ENCODE measurements at regions not wholly inside any gene's neighbourhood (a gene's known extent, or its start where the extent isn't known, plus 50 kb on each side); places are given as distances from the start of the nearest gene placed in this dataset.

DNA sequence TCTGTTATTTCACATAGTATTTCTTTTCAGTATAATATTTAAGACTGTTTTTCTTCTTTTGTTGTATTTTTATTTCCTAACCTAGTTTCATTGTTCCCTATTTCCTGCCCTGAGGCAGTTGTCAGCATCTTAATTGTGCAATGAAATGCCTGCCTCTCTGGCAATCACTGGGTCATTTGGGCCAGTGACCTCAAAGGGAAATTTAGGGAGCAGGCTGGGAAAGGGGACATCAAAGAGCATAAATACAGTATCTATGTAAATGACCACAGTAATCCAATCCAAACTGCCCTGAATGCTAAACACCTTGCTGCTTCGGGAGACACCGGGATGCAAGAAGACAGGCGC, 147.8 kb downstream of the TLR5 start:
- no peaks in the 10 kb centered on the region for H3K9me3 ChIP-seq
- no peak for DNase-seq
- TF ChIP-seq POLR2A (IDR thresholded peaks at IDR 0.05): no peak
- ATAC-seq: no peak
- no peak overlapping the region for H3K4me3 ChIP-seq
- H3K27me3 ChIP-seq: no peaks in the 10 kb centered on the region
- H3K4me1 ChIP-seq: no peaks in the 10 kb centered on the region
- intact Hi-C loops (cut with DNase I; ENCODE audit: low total_unique reads) (no loop called here), in situ Hi-C loops (cut with MboI; ENCODE audit: low sequenced_read_pairs in 4 of 4) (no loop called here)
- H3K27ac ChIP-seq: no peak overlapping the region
- H3K36me3 ChIP-seq: peaks cover 0 to 4% of the 10 kb centered on the region in 2 donors

DNA sequence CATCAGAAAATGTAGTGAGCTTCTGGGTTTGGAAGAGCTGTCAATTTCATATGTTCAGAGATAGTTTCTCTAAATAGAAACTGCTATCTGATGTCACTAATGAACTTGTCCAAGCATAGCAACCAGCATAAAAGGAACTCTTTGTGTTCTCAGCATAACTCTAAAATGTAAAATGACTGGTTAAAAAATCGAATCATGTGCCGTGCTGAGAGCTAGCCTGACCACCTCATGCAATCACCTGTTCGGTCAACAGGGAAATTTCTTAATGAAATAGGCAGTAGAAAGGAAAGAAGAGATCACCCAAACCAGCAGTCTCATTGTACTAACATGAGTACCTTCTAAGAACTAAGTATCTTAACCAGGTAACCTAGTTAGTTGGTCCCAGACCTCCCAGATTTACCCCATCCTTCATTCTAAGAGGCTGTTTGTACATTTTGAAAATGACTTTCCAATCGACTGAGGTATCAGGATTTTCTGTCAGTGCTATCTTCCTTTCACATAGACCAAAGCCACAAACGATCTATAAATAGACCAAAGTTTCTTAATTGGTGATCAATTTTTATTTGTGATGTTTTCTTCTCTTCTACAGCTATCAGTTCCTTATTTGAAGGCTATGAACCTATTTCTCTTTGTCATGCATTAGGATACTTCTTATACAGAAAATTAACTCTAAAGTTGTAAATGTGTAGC, 147.3 kb downstream of the TLR5 start:
- H3K27me3 ChIP-seq: no peaks in the 10 kb centered on the region
- ATAC-seq (no peak), DNase-seq (no peak)
- no peak for TF ChIP-seq POLR2A (IDR thresholded peaks at IDR 0.05)
- TF ChIP-seq, protein P1, sequence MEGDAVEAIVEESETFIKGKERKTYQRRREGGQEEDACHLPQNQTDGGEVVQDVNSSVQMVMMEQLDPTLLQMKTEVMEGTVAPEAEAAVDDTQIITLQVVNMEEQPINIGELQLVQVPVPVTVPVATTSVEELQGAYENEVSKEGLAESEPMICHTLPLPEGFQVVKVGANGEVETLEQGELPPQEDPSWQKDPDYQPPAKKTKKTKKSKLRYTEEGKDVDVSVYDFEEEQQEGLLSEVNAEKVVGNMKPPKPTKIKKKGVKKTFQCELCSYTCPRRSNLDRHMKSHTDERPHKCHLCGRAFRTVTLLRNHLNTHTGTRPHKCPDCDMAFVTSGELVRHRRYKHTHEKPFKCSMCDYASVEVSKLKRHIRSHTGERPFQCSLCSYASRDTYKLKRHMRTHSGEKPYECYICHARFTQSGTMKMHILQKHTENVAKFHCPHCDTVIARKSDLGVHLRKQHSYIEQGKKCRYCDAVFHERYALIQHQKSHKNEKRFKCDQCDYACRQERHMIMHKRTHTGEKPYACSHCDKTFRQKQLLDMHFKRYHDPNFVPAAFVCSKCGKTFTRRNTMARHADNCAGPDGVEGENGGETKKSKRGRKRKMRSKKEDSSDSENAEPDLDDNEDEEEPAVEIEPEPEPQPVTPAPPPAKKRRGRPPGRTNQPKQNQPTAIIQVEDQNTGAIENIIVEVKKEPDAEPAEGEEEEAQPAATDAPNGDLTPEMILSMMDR (IDR thresholded peaks at IDR 0.05 in 4 of 5, conservative IDR thresholded peaks at IDR 0.05 in 1 of 5): no peak
- no peaks in the 10 kb centered on the region for H3K4me1 ChIP-seq
- no peak overlapping the region for H3K27ac ChIP-seq
- no peak overlapping the region for H3K4me3 ChIP-seq
- peaks cover 0 to 4% of the 10 kb centered on the region in 2 donors for H3K36me3 ChIP-seq
- intact Hi-C loops (cut with DNase I; ENCODE audit: low total_unique reads): no loop called here
- in situ Hi-C loops (cut with MboI; ENCODE audit: low sequenced_read_pairs in 4 of 4): no loop called here
- H3K9me3 ChIP-seq: no peaks in the 10 kb centered on the region

DNA sequence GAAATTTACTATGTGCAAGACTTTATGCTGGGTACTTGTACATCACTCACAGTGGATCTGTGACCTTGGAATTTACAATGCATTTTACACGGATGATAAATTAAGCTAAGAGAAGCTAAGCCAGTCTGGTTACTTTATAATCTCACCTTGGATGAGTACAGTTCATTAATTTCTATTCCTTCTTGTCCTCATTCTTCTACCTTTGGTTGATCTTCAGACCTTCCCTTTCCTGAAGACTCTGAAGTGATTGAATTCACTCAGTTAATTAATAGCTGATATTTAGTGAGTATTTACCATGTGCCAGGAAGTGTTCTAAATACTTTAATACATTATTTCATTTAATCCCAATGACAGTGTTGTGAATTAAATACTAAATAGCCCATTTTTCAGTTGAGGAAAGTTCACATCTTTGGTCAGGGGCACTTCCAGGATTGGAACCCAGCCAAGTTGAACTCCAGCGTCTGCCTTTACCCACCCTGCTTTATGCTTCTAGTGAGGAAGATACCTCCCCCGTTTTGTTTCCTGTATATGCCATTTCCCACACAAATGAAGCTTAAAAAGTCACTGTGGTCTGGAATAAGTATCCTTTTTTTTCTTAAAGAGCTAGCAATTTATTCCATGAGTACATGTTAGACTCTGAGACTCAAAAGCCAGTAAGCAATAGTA, 146.6 kb downstream of the TLR5 start:
- Histone ChIP-seq H3K27ac (no peak overlapping the region), H3K9me3 (no peaks in the 10 kb centered on the region), H3K4me3 (no peak overlapping the region), H3K4me1 (peaks cover 0 to 2% of the 10 kb centered on the region in 2 donors), H3K36me3 (peaks cover 0 to 2% of the 10 kb centered on the region in 2 donors), H3K27me3 (no peaks in the 10 kb centered on the region)
- ATAC-seq (no peak), DNase-seq (no peak)
- intact Hi-C loops (cut with DNase I; ENCODE audit: low total_unique reads) (no loop called here), in situ Hi-C loops (cut with MboI; ENCODE audit: low sequenced_read_pairs in 4 of 4) (no loop called here)
- TF ChIP-seq, protein P1 (IDR thresholded peaks at IDR 0.05 in 4 of 5, conservative IDR thresholded peaks at IDR 0.05 in 1 of 5): no peak
- TF ChIP-seq POLR2A (IDR thresholded peaks at IDR 0.05): no peak

DNA sequence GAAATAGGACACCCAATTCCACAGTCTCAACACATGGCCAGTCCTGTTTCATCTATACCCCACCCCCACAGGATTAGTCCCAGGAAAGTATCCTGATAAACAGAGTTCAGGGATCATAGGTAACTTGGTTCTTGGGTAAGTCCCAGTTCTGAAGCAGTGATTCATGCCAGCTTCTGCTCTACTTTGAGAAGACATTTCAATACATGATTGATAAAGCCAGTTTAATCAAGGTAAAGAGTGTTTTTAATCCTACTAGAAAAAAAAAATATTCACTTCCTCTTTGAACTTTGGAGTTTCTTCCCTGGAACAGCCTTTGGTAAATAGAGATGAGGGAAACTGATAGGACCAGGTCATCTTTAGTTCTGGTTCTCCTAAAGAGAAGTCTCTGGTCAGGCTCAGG, 142.4 kb downstream of the TLR5 start:
- H3K27me3 ChIP-seq: no peaks in the 10 kb centered on the region
- H3K9me3 ChIP-seq: no peaks in the 10 kb centered on the region
- peaks cover 0 to 5% of the 10 kb centered on the region in 2 donors for H3K4me1 ChIP-seq
- no peak overlapping the region for H3K4me3 ChIP-seq
- no peak overlapping the region for H3K27ac ChIP-seq
- TF ChIP-seq, protein P1 (IDR thresholded peaks at IDR 0.05 in 4 of 5, conservative IDR thresholded peaks at IDR 0.05 in 1 of 5): no peak
- TF ChIP-seq POLR2A (IDR thresholded peaks at IDR 0.05): no peak
- peaks cover 5 to 35% of the 10 kb centered on the region in 2 donors for H3K36me3 ChIP-seq
- intact Hi-C loops (cut with DNase I; ENCODE audit: low total_unique reads) (no loop called here), in situ Hi-C loops (cut with MboI; ENCODE audit: low sequenced_read_pairs in 4 of 4) (no loop called here)
- DNase-seq (no peak), ATAC-seq (no peak)

DNA sequence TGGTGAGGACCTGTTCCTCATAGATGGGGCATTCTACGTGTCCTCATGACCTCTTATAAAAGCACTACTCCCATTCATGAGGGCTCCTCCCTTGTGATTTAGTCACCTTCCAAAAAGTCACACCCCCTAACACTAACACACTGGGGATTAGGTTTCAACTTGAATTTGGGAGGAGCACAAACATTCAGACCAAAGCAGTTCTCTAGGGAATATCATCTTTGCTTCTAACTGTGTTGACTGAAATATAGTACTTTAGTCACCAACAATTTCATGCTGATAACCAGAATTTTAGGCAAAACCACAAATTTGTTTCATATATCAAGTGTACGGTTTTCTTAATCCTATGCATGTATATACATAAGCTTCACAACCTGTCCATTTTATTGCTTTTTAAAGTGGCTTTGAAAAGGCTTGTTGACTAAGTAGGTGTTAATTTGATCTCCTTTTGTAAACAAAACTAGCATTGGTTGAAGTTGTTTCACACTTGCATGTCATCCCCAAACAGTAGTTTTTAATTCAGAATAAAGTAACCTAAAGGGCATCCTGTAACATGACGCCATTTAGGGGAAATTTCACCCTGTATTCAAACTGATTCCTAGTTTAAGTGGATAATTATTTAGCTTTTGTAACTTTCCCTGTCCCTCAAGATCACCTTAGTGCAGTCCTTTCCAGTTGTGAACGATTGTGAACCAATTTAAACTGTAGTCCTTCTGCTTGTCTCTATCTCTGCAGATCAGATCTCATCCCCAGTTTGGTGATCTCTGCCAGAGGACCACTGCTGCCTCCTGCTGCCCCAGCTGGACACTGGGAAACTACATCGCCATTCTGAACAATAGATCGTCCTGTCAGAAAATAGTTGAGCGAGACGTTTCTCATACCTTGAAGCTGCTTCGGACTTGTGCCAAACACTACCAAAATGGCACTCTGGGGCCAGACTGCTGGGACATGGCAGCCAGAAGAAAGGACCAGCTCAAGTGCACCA, 141.1 kb downstream of the TLR5 start:
- H3K4me3 ChIP-seq: no peak overlapping the region
- H3K36me3 ChIP-seq: peaks cover 5 to 35% of the 10 kb centered on the region in 2 donors
- no peak overlapping the region for H3K27ac ChIP-seq
- no peak for TF ChIP-seq POLR2A (IDR thresholded peaks at IDR 0.05)
- TF ChIP-seq, protein P1 (IDR thresholded peaks at IDR 0.05 in 4 of 5, conservative IDR thresholded peaks at IDR 0.05 in 1 of 5): no peak
- DNase-seq (no peak), ATAC-seq (no peak)
- in situ Hi-C loops (cut with MboI; ENCODE audit: low sequenced_read_pairs in 4 of 4): no loop called here
- H3K27me3 ChIP-seq: no peaks in the 10 kb centered on the region
- peaks cover 0 to 5% of the 10 kb centered on the region in 2 donors for H3K4me1 ChIP-seq
- intact Hi-C loops (cut with DNase I; ENCODE audit: low total_unique reads): no loop called here
- H3K9me3 ChIP-seq: no peaks in the 10 kb centered on the region

All from gastrocnemius medialis (tissue), 4 donors.